Motor neuron (in vitro differentiated cells): ENCODE measurements at regions not wholly inside any gene's neighbourhood (a gene's known extent, or its start where the extent isn't known, plus 50 kb on each side); places are given as distances from the start of the nearest gene placed in this dataset.

ENCODE experiments used
- ATAC-seq, 8 experiments: fragments of 200-7000 bp; cut with Tn5 transposase; replicated peaks in 6 of 8; 2 replicates each; pipeline ENCODE4 v1.8.0; 2021; ENCODE audit warnings: mild to moderate bottlenecking in 8 of 8, moderate library complexity in 8 of 8
- H3K27ac ChIP-seq, 2 donors: fragments of 250-450 bp; sonication (Bioruptor Pico); 2 replicates each; pipeline ENCODE4 v1.9.0; 2021; ENCODE audit warnings: antibody characterized with exemption in 2 of 2, mild to moderate bottlenecking in 2 of 2, moderate library complexity in 1 of 2
- H3K4me1 ChIP-seq, 2 donors: fragments of 250-450 bp; sonication (Bioruptor Pico); replicated peaks in 1 of 2; 2 replicates each; pipeline ENCODE4 v1.6.1; 2021; ENCODE audit warnings: antibody characterized with exemption in 2 of 2, mild to moderate bottlenecking in 2 of 2, moderate library complexity in 1 of 2
- H3K4me3 ChIP-seq, 5 donors: fragments of 250-450 bp; sonication (Bioruptor Pico); 2 replicates each; pipeline ENCODE4 v1.9.0; 2021; ENCODE audit warnings: antibody characterized with exemption in 5 of 5, mild to moderate bottlenecking in 5 of 5, moderate library complexity in 4 of 5
- WGBS, 10 experiments: fragments of 450-650 bp; shearing (Covaris generic); methylation state at CpG; one replicate each; pipeline ENCODE4 v1.0.0; 2022; 5-methylcytosine and 5-hydroxymethylcytosine counted together
- in situ Hi-C, 9 experiments: fragments of 400-800 bp; cut with MboI; loops; one replicate each; pipeline ENCODE4 v1.15.0; 2021; ENCODE audit warnings: low sequenced_read_pairs in 9 of 9, low pct_unique_long_range_greater_than_20kb in 2 of 9; ENCODE audit not compliant: unreplicated experiment in 9 of 9

DNA sequence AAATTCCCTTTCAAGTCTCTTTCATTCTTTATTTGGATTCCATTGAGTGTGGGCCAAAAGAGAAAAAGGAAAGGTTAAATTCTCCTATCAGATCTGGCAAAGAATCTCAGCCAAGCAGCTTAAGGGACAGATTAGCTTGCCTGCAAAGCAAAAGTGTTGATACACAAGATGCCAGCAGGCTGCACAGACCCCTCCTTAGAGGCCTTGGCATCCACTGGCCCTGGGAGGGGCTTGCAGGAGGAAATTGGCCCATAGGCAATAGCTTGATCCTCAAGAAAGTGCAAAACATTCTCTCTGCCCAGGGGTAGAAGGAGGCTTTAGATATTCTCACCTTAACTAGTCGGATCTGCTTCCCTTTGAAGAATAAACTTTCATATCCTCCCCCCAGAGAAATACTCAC, 300.4 kb upstream of the CPEB2 start:
- ATAC-seq, result no peak
- in situ Hi-C loops, result no loop called here
- Histone ChIP-seq H3K4me1 (no peaks in the 10 kb centered on the region), H3K4me3 (no peak overlapping the region), H3K27ac (no peak overlapping the region)
- 13 to 83% (median 50%) methylated on average over 1 of the region's 1 CpG; no CpG with 5 or more reads in 2 of the 10 experiments for WGBS, 10 experiments

DNA sequence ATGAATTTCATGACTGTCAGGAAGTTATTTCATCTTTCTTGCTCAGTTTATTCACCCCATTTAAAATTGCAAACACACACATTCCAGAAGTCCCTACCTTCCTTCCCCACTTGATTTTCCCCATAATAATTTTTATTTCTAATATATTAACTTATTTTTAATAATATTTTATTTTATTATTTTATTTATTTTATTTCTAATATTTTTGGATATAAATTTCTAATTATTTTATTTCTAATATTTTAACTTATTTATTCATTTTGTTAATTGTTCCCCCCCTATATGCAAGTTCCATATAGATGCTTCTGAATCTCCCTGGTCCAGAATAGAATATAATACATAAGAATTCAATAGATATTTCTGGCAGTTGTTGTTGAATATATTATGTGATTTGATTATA, 293.7 kb upstream of the CPEB2 start:
- no peak overlapping the region for H3K4me3 ChIP-seq
- in situ Hi-C loops, result no loop called here
- H3K4me1 ChIP-seq, result no peaks in the 10 kb centered on the region
- no peak overlapping the region for H3K27ac ChIP-seq
- no peak for ATAC-seq

DNA sequence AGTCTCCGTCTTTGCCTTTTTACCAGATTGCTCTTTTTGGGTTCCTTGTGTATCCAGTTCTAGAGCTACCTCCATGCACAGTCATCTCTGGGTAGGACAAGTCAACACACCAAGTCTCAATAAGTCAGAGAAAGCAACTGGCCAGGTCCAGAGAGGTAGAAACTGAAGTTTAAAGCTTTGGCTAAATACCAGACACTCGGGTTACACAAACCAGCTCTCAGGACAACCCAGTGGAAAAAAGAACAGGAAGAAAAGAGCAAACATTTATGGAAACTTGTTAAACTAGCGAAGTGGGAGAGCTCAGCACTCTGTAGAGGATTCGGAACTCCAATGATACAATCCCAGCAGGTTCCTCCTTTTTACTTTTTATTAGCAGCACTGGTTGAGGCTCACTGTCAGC, 291.0 kb upstream of the CPEB2 start:
- Histone ChIP-seq H3K27ac (no peak overlapping the region), H3K4me1 (peaks cover 0 to 2% of the 10 kb centered on the region in 2 donors), H3K4me3 (no peak overlapping the region)
- ATAC-seq, result no peak
- WGBS, 10 experiments, result 20 to 92% (median 58%) methylated on average over 2 to 4 of the region's 4 CpGs
- in situ Hi-C loops, result no loop called here

DNA sequence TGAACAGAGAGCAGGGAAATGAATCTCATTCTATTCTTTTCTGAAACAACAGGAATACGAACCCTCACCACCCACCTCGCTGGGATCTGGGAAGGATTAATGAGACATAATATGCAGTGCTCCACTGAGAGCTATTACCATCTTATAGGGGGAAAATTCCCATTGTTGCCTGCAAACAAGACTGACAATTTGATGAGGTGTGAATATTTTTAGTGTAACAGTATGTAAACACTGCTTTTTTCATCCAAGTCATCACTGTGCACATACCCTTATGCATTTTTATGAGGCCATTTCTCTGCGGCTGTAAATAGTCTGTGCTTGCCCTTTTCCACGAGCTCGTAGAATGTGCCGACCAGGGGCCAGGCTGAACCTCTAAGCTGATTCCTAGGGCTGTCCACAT, 285.6 kb upstream of the CPEB2 start:
- peak in 7 of 8 experiments; percentile 56 to 95 (median 90) for ATAC-seq
- Histone ChIP-seq H3K4me1 (peaks cover 9 to 15% of the 10 kb centered on the region in 2 donors), H3K4me3 (no peak overlapping the region), H3K27ac (peak overlapping the region; percentile 18 to 65)
- WGBS, 10 experiments, result 0 to 83% (median 52%) methylated on average over 1 to 6 of the region's 6 CpGs; no CpG with 5 or more reads in 1 of the 10 experiments
- in situ Hi-C loops, result no loop called here

DNA sequence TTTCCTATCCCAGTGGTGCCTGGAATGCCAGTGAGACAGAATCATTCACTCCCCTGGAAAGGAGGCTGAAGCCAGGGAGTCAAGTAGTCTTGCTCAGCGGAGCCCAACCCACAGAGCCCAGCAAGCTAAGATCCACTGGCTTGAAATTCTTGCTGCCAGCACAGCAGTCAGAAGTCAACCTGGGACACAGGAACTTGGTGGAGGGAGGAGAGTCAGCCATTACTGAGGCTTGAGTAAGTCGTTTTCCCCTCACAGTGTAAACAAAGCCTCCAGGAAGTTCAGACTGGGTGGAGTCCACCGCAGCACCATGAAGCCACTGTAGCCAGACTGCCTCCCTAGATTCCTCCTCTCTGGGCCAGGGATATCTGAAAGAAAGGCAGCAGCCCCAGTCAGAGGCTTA, 283.2 kb upstream of the CPEB2 start:
- Histone ChIP-seq H3K4me3 (no peak overlapping the region), H3K4me1 (peaks cover 9 to 15% of the 10 kb centered on the region in 2 donors), H3K27ac (no peak overlapping the region)
- 0 to 100% (median 80%) methylated on average over 1 to 3 of the region's 3 CpGs; no CpG with 5 or more reads in 3 of the 10 experiments for WGBS, 10 experiments
- peak in 2 of 8 experiments; percentile 69 to 86 for ATAC-seq
- in situ Hi-C loops, result no loop called here

DNA sequence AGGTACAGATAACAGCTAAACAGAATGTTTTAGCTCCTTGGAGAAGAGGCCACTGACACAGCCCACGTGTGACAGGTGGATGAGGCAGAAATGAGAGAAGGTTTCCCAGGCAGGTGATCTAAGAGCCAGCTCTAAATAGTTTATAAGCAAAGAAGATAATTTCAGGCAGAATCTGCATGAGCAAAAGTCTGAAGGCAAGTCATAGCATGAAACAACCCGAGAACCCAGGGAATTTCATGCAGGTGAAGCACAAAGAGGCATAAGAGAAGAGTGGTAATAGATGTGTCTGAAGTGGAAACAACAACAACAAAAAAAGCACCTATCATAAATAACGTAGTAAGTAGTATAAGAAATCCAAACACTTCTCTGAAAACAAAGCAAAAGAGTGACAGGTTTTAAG, 275.8 kb upstream of the CPEB2 start:
- no peak for ATAC-seq
- in situ Hi-C loops, result no loop called here
- no peaks in the 10 kb centered on the region for H3K4me1 ChIP-seq
- no peak overlapping the region for H3K27ac ChIP-seq
- no peak overlapping the region for H3K4me3 ChIP-seq
- WGBS, 10 experiments, result 0 to 82% (median 37%) methylated on average over 1 to 3 of the region's 3 CpGs; no CpG with 5 or more reads in 1 of the 10 experiments

DNA sequence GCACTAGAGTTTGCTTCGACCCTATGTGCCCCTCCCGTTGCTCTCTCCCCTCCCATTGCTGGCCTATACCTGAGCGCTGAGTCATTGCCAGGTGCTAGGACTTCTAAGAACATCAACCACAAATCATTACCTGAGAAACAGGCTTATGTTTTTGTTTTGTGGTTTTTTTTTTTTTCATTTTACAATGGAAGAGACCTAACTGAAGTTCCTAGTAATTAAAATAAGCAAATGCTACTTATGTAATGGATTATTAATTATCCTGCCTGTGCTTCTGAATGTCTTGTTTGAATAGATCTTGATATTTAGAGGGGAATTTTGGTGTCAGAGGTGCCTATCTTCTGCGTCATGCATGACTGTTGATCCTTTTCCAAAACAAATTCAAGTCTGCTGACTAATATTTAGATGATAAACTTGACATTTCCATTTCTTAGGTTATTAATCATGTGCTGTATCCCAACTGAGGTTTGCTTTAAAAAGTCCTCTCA, 275.4 kb upstream of the CPEB2 start:
- H3K4me1 ChIP-seq, result no peaks in the 10 kb centered on the region
- H3K27ac ChIP-seq, result no peak overlapping the region
- in situ Hi-C loops, result no loop called here
- 4 to 100% (median 73%) methylated on average over 1 to 4 of the region's 4 CpGs; no CpG with 5 or more reads in 2 of the 10 experiments for WGBS, 10 experiments
- ATAC-seq, result peak in 2 of 8 experiments; percentile 43 to 61
- no peak overlapping the region for H3K4me3 ChIP-seq

DNA sequence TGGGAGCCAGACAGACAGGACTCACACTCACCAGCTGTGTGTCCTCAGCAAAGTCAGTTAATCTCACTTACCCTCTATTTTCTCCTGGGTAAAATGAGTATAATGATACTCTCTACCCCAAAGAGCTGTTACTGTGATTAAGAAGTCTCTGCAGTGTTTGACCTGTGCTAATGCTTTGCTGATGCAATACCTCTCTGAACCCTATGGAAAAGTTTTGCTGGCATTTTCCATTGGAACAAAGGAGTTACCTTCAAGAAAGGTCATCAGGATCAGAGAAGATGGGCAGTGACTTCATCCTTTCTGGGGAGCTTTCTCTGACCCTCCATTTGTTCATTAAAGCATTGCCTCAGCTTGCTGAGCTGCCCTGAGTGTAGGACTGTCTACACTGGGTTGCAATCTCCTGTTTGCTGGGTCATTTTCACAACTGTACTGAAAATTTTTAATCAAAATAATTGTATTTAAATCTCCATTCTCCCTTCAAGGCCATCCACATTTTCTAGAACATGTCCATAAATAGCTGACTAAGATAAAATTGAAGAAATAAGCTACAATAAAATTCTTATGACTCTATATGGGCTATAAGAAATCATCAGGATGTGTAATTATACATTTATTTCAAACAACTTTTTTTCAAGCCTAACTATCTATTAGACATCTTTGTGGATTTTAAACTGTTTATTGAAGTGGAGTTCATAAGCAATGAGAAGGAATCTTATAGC, 272.8 kb upstream of the CPEB2 start:
- in situ Hi-C loops, result no loop called here
- peak in 2 of 8 experiments; percentile 25 to 57 for ATAC-seq
- no peaks in the 10 kb centered on the region for H3K4me1 ChIP-seq
- H3K27ac ChIP-seq, result no peak overlapping the region
- no peak overlapping the region for H3K4me3 ChIP-seq

DNA sequence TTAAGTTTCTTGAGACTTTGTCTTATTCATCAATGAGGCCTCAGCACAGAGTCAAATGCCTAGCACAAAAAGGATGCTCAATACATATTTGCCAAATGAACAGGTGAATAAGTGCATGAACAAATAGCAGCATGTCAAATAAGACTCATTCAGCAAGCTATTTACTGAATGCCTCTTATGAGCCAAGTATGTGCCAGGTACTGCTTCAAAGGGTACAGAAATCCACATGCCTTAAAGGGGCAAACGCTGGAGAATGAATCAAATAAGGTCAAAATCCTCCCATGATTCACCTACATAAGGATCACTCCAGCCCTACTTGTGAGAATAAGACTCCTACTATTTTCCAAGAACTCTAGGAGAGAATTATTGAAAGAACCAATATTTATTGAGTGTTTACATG, 260.2 kb upstream of the CPEB2 start:
- Histone ChIP-seq H3K27ac (no peak overlapping the region), H3K4me1 (no peaks in the 10 kb centered on the region), H3K4me3 (no peak overlapping the region)
- 0 to 100% (median 56%) methylated on average over 1 of the region's 1 CpG; no CpG with 5 or more reads in 4 of the 10 experiments for WGBS, 10 experiments
- ATAC-seq, result no peak
- in situ Hi-C loops, result no loop called here

DNA sequence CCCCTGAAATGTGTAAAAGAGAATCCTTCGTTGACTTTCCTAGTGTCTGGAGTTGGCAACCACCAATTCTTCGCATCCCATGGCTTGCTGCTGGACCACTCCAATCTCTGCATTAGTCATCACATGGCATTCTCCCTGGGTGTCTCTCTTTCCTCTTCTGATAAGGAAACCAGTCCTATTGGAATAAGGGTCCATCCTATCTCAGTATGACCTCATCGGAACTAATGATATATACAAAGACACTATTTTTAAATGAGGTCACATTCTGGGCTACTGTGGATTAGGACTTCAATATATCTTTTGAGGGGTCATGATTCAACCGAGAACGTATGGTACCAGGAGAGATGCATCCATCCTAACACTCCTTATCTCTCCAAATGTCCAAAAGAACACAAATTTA, 259.1 kb upstream of the CPEB2 start:
- H3K27ac ChIP-seq, result no peak overlapping the region
- H3K4me1 ChIP-seq, result no peaks in the 10 kb centered on the region
- no peak for ATAC-seq
- no peak overlapping the region for H3K4me3 ChIP-seq
- in situ Hi-C loops, result no loop called here
- WGBS, 10 experiments, result 46 to 100% (median 84%) methylated on average over 2 to 5 of the region's 5 CpGs; no CpG with 5 or more reads in 2 of the 10 experiments

DNA sequence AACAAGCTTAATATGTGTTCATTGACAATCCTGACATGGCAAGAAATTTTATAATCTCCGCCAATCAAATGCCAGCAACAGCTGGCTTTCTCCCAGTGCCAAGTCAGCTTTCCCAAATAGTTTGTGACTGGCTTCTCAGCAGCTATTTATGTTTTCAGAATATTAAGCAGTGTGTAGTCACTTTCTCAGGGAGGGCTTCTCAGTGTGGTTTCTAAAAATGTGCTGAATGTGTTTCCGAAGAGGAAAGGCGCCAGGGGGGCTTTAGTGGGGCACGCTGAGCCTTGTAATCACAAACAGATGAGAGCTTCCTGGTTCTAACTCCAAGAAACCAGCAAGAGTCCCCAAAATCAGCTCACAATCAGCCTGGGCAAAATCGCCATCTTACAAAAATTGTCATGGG, 258.7 kb upstream of the CPEB2 start:
- in situ Hi-C loops, result no loop called here
- 0 to 92% (median 64%) methylated on average over 1 to 5 of the region's 5 CpGs; no CpG with 5 or more reads in 1 of the 10 experiments for WGBS, 10 experiments
- H3K27ac ChIP-seq, result no peak overlapping the region
- no peak for ATAC-seq
- no peaks in the 10 kb centered on the region for H3K4me1 ChIP-seq
- H3K4me3 ChIP-seq, result no peak overlapping the region

DNA sequence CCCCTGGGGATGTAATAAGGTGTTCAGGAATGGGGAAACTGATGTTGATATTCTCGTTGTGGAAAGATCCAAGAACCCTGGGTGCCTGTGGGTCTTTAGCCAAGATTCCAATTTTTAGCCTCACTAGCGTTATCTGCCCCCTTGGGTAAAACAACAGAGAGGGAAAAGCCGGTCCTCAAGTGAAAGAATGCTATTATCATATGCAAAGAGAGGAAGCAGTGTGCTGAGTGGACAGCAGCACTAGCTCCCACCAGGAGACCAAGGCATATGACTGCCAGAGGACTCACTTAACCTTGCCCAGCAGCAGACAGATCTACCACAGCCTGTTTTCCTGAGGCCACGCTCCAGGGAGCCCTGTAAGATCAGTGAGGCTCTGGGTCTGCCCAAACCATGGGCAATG, 257.9 kb upstream of the CPEB2 start:
- Histone ChIP-seq H3K4me1 (no peaks in the 10 kb centered on the region), H3K4me3 (no peak overlapping the region), H3K27ac (no peak overlapping the region)
- 0 to 41% (median 38%) methylated on average over 1 to 3 of the region's 4 CpGs; no CpG with 5 or more reads in 5 of the 10 experiments for WGBS, 10 experiments
- peak in 2 of 8 experiments; percentile 44 to 80 for ATAC-seq
- in situ Hi-C loops, result no loop called here

DNA sequence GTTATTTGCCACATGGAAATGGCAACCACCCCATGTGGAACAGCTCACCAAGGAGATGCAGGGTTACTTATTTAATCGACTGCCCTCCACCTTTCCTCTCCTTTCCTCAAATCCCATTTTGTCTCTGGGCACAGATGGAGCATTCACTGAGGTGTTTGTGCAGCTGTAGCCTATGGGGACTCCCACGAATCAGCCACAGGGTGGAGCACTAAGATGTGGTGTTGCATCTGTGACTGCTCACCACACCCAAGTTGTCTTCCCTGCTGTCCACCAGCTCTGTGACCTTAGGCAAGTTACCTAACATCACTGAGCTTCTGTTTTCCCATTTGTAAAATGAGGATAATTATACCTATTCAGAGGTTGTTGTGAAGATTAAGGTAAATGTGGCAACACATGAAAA, 252.4 kb upstream of the CPEB2 start:
- in situ Hi-C loops, result no loop called here
- WGBS, 10 experiments, result 0 to 80% (median 71%) methylated on average over 1 to 2 of the region's 2 CpGs; no CpG with 5 or more reads in 5 of the 10 experiments

More for the DNA sequence above, 252.4 kb upstream of the CPEB2 start:
- no peak overlapping the region for H3K4me3 ChIP-seq
- peak in 4 of 8 experiments; percentile 33 to 88 (median 64) for ATAC-seq
- H3K27ac ChIP-seq, result no peak overlapping the region
- no peaks in the 10 kb centered on the region for H3K4me1 ChIP-seq
